Thyroid gland (tissue), 4 donors: ENCODE measurements at regions not wholly inside any gene's neighbourhood (a gene's known extent, or its start where the extent isn't known, plus 50 kb on each side); places are given as distances from the start of the nearest gene placed in this dataset.

Experiments
- CTCF ChIP-seq, 6 experiments: fragments of 200-600 bp in 3 of 6; fragments of 450-650 bp in 3 of 6; sonication (generic) in 3 of 6; IDR thresholded peaks; one replicate each; pipeline ENCODE4 v1.5.1; 2016 to 2019; ENCODE audit warnings: antibody characterized with exemption in 6 of 6, mild to moderate bottlenecking in 2 of 6, inconsistent platforms in 1 of 6, moderate library complexity in 1 of 6
- POLR2A ChIP-seq, 2 donors: fragments of 450-650 bp; IDR thresholded peaks; one replicate each; pipeline ENCODE4 v1.6.1; 2017; ENCODE audit warnings: antibody characterized with exemption in 2 of 2, mild to moderate bottlenecking in 2 of 2, moderate library complexity in 1 of 2

GRCh38 chr6:113048741-113049140, 701.6 kb downstream of the RFPL4B start:
- TF ChIP-seq CTCF (IDR thresholded peaks at IDR 0.05) = no peak
- TF ChIP-seq POLR2A (IDR thresholded peaks at IDR 0.05) = no peak
